ENCODE measurements at regions not wholly inside any gene's neighbourhood (a gene's known extent, or its start where the extent isn't known, plus 50 kb on each side); places are given as distances from the start of the nearest gene placed in this dataset.

GRCh38 chr7:46720761-46721160, 799.7 kb upstream of the IGFBP3 start:
- Histone ChIP-seq H2AFZ (ENCODE audit: insufficient read depth, low read depth, low read length, poor library complexity, severe bottlenecking) (no peak overlapping the region), H4K20me1 (ENCODE audit: control insufficient read depth, insufficient read depth, low read length, poor library complexity, severe bottlenecking) (no peaks in the 10 kb centered on the region), H3K4me3 (ENCODE audit: control extremely low read depth in 1 of 5, extremely low read depth in 1 of 5, insufficient read depth in 1 of 5, low read depth in 2 of 5, low read length in 4 of 5) (no peak overlapping the region), H3K9ac (ENCODE audit: low read length) (no peak overlapping the region), H3K27me3 (replicated peaks in 1 of 4; ENCODE audit: control extremely low read depth in 1 of 4, control insufficient read depth in 3 of 4, insufficient read depth in 4 of 4, low read length in 3 of 4) (no peaks in the 10 kb centered on the region), H3K9me3 (ENCODE audit: control extremely low read depth in 1 of 3, control insufficient read depth in 2 of 3, insufficient read depth in 1 of 3, low read length in 2 of 3) (peaks cover 0 to 19% (median 0%) of the 10 kb centered on the region in 3 donors), H3K27ac (ENCODE audit: low read length in 2 of 2) (no peak overlapping the region), H3K4me1 (ENCODE audit: control insufficient read depth in 2 of 2, insufficient read depth in 2 of 2, low read length in 2 of 2) (no peaks in the 10 kb centered on the region), H3K4me2 (replicated peaks; ENCODE audit: low read depth, low read length, poor library complexity, severe bottlenecking) (no peak overlapping the region), H3K79me2 (ENCODE audit: control insufficient read depth, insufficient read depth, low read length) (no peaks in the 10 kb centered on the region), H3K36me3 (replicated peaks in 1 of 2; ENCODE audit: control extremely low read depth in 1 of 2, control insufficient read depth in 1 of 2, extremely low read depth in 1 of 2, insufficient read depth in 2 of 2, low read length in 1 of 2) (no peaks in the 10 kb centered on the region)
- no peak for ATAC-seq (ENCODE audit: low read depth)
- H3K4me1 Mint-ChIP-seq, result no peaks in the 10 kb centered on the region
- DNase-seq, result no peak
- TF ChIP-seq EZH2 (IDR thresholded peaks at IDR 0.05; ENCODE audit: borderline replicate concordance, insufficient read depth, low read depth, low read length, poor library complexity, severe bottlenecking) (no peak), CTCF (IDR thresholded peaks at IDR 0.05) (no peak)
- intact Hi-C loops (cut with micrococcal nuclease), result no loop called here
- H3K9me3 Mint-ChIP-seq (ENCODE audit: insufficient read depth), result no peaks in the 10 kb centered on the region
- H3K27ac Mint-ChIP-seq, result no peak overlapping the region
- H3K27me3 Mint-ChIP-seq, result no peaks in the 10 kb centered on the region
- CTCF ChIA-PET, result no interaction called here
- POLR2A ChIA-PET, result no interaction called here
- no peak overlapping the region for H3K4me3 Mint-ChIP-seq
- no CpG with 5 or more reads among the region's 2 CpGs for WGBS (ENCODE audit: insufficient coverage)

- H3K27ac Mint-ChIP-seq, result no peak overlapping the region
- no peak for ATAC-seq (ENCODE audit: low read depth)
These were observed 798.5 kb upstream of the IGFBP3 start for GRCh38 chr7:46719616-46720015.

More at GRCh38 chr7:46719616-46720015, 798.5 kb upstream of the IGFBP3 start:
- H3K36me3 ChIP-seq (replicated peaks in 1 of 2; ENCODE audit: control extremely low read depth in 1 of 2, control insufficient read depth in 1 of 2, extremely low read depth in 1 of 2, insufficient read depth in 2 of 2, low read length in 1 of 2), result no peaks in the 10 kb centered on the region
- POLR2A ChIA-PET, result no interaction called here
- no peak for DNase-seq
- Mint-ChIP-seq H3K27me3 (no peaks in the 10 kb centered on the region), H3K9me3 (ENCODE audit: insufficient read depth) (no peaks in the 10 kb centered on the region), H3K4me3 (no peak overlapping the region), H3K4me1 (no peaks in the 10 kb centered on the region)
- no peak overlapping the region for H2AFZ ChIP-seq (ENCODE audit: insufficient read depth, low read depth, low read length, poor library complexity, severe bottlenecking)
- no peak for TF ChIP-seq EZH2 (IDR thresholded peaks at IDR 0.05; ENCODE audit: borderline replicate concordance, insufficient read depth, low read depth, low read length, poor library complexity, severe bottlenecking)
- TF ChIP-seq CTCF (IDR thresholded peaks at IDR 0.05), result no peak
- H3K79me2 ChIP-seq (ENCODE audit: control insufficient read depth, insufficient read depth, low read length), result no peaks in the 10 kb centered on the region
- H3K4me2 ChIP-seq (replicated peaks; ENCODE audit: low read depth, low read length, poor library complexity, severe bottlenecking), result no peak overlapping the region
- no peak overlapping the region for H3K27ac ChIP-seq (ENCODE audit: low read length in 2 of 2)
- peaks cover 0 to 15% (median 0%) of the 10 kb centered on the region in 3 donors for H3K9me3 ChIP-seq (ENCODE audit: control extremely low read depth in 1 of 3, control insufficient read depth in 2 of 3, insufficient read depth in 1 of 3, low read length in 2 of 3)
- no CpG with 5 or more reads among the region's 1 CpG for WGBS (ENCODE audit: insufficient coverage)
- H4K20me1 ChIP-seq (ENCODE audit: control insufficient read depth, insufficient read depth, low read length, poor library complexity, severe bottlenecking), result no peaks in the 10 kb centered on the region
- CTCF ChIA-PET, result no interaction called here
- no peaks in the 10 kb centered on the region for H3K4me1 ChIP-seq (ENCODE audit: control insufficient read depth in 2 of 2, insufficient read depth in 2 of 2, low read length in 2 of 2)
- no peaks in the 10 kb centered on the region for H3K27me3 ChIP-seq (replicated peaks in 1 of 4; ENCODE audit: control extremely low read depth in 1 of 4, control insufficient read depth in 3 of 4, insufficient read depth in 4 of 4, low read length in 3 of 4)
- intact Hi-C loops (cut with micrococcal nuclease), result no loop called here
- H3K4me3 ChIP-seq (ENCODE audit: control extremely low read depth in 1 of 5, extremely low read depth in 1 of 5, insufficient read depth in 1 of 5, low read depth in 2 of 5, low read length in 4 of 5), result no peak overlapping the region
- no peak overlapping the region for H3K9ac ChIP-seq (ENCODE audit: low read length)
